HG03442 (cell line): ENCODE measurements at regions not wholly inside any gene's neighbourhood (a gene's known extent, or its start where the extent isn't known, plus 50 kb on each side); places are given as distances from the start of the nearest gene placed in this dataset.
"Not testable (repeated sequence)": the region's sequence is repeated elsewhere in the genome, so short reads cannot be mapped to it uniquely, and the experiment has no call there.

Source experiments
- ATAC-seq: cut with Tn5 transposase; IDR thresholded peaks from one replicate; pipeline ENCODE4 v1.9.1; 2021; ENCODE audit warnings: mild to moderate bottlenecking, moderate library complexity; ENCODE audit not compliant: unreplicated experiment

DNA sequence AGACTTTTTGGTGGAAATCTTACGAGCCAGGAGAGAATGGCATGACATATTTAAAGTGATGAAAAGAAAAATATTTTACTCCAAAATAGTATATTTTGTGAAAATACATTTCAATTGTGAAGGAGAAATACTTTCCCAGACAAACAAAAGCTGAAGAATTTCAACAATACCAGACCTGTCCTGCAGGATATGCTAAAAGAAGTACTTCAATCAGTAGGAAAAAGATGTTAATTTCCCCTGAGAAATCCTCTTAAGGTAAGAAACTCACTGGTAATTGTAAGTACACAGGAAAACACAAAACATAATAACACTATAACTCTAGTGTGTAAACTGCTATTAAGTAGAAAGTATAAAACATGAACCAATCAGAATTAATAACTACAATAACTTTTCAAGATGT lies 341.8 kb upstream of the GJE1 start:
- no peak for ATAC-seq

- ATAC-seq, result no peak
Observed at GRCh38 chr6:141788096-141788495, 344.6 kb upstream of the GJE1 start.

GRCh38 chr6:141783585-141783984 lies 349.1 kb upstream of the GJE1 start:
- no peak for ATAC-seq

DNA sequence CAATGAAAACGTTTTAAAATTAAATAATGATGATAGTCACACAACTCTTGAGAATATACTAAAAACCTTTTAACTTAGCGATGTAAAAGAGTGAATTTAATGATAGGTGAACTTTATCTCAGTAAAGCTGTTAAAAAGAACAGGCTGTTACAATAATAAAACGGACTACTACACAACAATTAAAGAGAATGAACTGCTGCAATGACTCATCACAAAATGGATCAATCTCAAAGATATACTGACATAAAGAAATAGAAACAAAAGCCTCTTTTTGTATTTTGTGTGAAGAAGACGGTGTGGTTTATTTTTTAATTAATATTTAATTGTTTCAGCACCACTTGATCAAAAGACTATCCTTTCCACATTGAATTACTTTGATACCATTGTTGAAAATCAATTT lies 352.4 kb upstream of the GJE1 start:
- ATAC-seq, result no peak

- no peak for ATAC-seq
Observed at GRCh38 chr6:141764388-141764787, 368.3 kb upstream of the GJE1 start.

DNA sequence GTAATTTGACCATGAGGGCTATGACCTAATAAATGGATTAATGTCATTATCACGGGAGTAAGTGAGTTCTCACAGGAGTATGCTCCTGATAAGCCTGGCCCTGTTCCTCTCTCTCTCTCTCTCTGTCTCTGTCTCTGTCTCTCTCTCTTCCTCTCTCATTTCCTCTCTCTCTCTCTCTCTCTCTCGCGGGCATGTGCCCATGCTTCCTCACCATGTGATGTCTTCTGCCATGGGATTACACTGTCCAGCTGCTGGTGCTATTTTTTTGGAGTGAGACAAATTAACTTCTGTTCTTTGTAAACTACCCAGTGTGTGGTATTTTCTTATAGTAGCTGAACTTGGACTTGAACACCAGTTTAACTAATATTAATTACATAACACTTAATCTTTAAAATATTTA lies 374.3 kb upstream of the GJE1 start:
- ATAC-seq, result no peak

- no peak for ATAC-seq
Observed at GRCh38 chr6:141753180-141753579, 379.5 kb upstream of the GJE1 start.

DNA sequence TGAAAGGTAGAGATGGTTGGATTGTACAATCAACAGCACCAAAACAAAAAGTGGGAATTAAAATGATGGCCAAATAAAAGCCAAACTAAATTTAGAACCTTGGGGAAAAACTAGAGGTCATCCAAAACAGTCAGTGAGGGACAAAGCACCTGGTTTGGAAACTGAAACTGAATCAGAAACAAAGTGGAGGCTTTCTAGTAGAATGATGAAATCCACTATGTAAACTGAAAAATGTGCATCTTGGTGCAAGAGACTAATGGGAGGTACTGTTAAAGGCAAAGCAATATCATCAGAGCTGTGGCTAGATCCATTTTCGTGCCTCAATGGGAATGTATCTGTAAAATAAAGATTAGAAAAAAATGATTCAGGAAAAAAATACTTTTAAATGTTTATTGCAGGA lies 380.0 kb upstream of the GJE1 start:
- no peak for ATAC-seq

DNA sequence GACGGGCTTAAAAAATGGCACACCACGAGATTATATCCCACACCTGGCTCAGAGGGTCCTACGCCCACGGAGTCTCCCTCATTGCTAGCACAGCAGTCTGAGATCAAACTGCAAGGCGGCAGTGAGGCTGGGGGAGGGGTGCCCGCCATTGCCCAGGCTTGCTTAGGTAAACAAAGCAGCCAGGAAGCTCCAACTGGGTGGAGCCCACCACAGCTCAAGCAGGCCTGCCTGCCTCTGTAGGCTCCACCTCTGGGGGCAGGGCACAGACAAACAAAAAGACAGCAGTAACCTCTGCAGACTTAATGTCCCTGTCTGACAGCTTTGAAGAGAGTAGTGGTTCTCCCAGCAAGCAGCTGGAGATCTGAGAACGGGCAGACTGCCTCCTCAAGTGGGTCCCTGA lies 386.4 kb upstream of the GJE1 start:
- not testable (repeated sequence) for ATAC-seq

DNA sequence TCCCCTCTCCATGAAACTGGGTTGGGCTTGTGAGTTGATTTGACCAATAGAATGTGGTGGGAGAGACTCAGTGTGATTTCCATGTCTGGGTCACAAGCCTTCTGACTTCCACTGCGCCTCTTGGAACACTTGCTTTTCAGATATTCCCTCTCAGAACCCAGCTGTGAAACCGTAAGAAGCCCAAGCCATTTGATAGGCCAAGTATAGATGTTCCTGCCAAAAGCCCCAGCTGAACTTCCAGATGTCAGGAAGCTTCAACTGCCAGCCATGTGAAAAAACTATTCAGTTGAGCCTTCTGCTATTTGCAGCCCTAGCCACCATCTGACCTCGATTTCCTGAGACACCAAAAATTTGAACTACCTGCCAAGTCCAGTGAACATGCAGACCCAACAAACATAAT lies 387.8 kb upstream of the GJE1 start:
- ATAC-seq, result no peak

GRCh38 chr6:141744194-141744925 lies 388.4 kb upstream of the GJE1 start:
- no peak for ATAC-seq

GRCh38 chr6:141736104-141736503 lies 396.6 kb upstream of the GJE1 start:
- ATAC-seq, result no peak

DNA sequence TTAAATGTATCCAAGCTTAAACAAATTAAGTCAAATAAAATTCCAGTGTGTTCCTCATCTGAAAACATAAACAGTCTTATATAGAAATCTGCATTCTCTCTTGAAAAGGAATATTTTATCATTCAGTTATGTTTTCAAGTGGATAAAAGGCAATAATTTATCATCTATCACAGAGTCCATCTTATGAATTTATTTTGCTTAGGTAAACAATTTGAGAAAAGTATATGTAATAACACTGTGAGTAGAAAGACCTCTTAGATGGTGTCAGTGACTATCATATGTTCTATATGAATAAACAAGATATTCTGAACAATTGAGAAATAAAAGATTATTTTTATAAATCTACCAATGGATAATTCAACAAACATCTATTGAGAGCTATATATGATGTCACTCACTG lies 397.6 kb upstream of the GJE1 start:
- no peak for ATAC-seq

GRCh38 chr6:141734071-141734840 lies 398.5 kb upstream of the GJE1 start:
- ATAC-seq, result no peak

DNA sequence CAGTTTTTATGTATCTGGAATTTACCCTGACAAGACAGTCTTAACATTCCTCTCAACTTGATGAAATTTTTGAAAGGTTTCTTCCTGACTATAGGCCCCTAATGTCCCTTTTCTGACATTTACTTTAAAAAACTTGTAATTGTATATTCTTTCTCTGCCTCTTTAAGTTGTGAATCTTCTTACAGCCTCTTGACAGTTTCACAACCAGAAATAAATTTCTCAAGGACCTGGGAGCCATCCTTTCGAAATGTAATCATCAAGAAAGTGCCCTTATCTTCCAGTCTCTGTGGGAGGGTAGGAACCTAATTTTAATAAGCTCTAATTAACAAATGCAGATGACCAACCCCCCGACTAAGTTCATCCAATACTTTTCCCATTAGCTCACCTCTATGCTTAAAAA lies 403.6 kb upstream of the GJE1 start:
- no peak for ATAC-seq

DNA sequence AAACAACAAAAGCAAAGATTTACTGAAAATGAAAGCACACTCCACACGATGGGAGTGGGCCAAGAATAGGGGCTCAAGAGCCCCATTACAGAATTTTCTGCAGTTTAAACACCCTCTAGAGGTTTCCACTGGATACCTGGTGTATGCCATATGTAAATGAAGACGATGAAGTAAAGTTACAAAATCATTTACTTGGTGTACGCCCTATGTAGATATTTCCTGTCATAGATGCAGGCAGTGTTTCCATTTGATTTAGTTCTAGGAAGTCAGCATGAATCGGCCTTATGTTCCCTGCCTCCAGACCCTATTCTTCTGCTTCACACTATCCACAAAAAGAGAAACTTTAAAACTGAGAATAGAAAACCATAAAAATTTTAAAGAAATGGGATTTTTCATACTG lies 404.4 kb upstream of the GJE1 start:
- ATAC-seq, result no peak

GRCh38 chr6:141726248-141726647 lies 406.5 kb upstream of the GJE1 start:
- ATAC-seq, result no peak

DNA sequence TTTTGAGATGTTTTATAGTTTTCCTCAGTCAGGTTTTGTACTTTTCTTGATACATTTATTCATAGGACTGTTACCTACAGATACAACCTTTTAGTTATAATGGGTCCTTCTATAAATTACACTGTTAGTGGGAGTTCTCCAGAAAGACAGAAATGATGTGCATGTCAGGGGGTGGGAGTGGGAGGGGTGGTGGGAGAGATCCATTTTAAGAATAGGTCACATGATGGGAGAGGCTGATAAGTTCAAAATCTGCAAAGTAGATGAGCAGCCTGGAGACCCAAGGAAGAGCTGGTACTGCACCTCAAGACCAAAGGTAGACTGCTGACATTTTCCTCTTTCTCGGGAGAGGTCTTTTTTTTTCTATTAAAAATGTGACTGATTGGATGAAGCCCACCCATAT lies 408.0 kb upstream of the GJE1 start:
- ATAC-seq, result no peak

DNA sequence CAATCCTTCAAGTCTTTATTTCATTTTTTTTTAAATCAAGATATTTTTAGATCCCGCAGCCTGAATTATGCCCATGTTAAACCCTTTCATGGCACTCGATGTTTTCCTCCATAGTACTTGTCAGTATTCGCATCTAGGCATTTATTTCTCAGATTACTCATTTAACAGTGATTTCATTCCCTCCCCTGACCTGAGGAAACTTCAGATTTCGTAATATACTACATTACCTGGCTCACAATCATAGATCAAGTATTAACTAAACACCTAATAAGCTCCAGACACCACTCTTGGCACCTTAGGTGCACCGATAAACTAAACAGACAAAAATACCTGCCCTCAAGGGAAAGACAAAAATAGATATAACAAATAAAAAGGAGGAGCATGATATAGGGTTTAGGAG lies 413.2 kb upstream of the GJE1 start:
- no peak for ATAC-seq

DNA sequence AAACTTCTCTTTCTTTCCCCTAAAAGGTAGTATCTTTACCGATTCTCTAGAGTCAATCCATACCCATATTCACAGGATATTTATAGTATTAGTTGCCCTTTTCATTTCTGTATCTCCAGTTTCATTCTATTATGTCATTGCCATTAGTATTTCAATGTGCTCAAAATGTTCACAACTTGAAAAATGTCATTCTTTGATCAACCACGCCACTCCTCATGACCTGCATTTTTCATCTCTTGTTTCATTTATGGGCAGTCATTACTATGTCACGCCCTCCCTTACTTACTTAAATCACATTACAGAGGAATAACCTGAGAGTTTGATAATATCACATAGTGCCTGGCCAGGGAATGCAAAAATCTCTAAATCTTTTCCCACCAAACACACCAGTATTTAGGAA lies 427.3 kb upstream of the GJE1 start:
- ATAC-seq, result no peak

DNA sequence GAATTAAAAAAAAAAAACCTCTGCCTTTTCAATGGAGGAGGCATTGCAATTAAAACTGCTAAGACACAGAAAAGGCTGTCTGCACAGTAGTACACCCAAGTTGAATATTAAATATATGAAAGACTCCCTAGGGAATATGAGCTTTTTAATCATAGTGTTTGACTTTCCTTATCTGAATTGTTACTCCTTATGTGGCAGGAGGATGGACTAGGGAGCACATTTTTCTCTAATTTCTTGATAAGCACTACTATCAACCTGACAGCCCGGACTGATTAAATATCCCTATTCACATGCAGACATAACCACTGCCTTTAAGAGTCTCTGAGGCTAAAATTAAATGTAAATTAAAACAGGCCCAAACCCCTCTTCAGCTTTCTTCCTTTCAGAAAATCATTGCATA lies 428.6 kb upstream of the GJE1 start:
- no peak for ATAC-seq

DNA sequence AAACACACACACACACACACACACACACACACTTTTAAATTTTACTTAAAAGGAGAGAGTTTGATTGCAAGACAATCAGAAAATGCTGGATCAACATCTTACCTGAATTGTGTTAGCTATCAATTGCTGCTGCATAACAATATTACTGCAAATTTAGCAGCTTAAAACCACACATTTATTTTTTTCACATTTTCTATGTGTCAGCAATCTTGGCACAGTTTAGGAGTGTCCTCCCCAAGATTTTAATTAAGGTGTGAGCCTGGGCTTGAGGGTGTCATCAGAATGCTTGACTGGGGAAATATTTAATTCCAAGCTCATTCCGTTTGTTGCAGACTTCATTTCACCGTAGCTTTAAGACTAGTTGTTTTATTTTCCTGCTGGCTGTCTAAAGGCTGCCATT lies 431.0 kb upstream of the GJE1 start:
- no peak for ATAC-seq

GRCh38 chr6:141700819-141701218 lies 431.9 kb upstream of the GJE1 start:
- ATAC-seq, result no peak
